Uterus (tissue), 2 donors: ENCODE measurements at regions not wholly inside any gene's neighbourhood (a gene's known extent, or its start where the extent isn't known, plus 50 kb on each side); places are given as distances from the start of the nearest gene placed in this dataset.

Experiments
- POLR2A ChIP-seq, 2 donors: fragments of 450-650 bp; IDR thresholded peaks; one replicate each; pipeline ENCODE4 v1.6.1; 2016; ENCODE audit warnings: antibody characterized with exemption in 2 of 2, mild to moderate bottlenecking in 1 of 2, moderate library complexity in 1 of 2
- TF ChIP-seq, protein P1 (sequence below), 4 experiments: fragments of 200-600 bp in 2 of 4; fragments of 450-650 bp in 2 of 4; sonication (generic) in 2 of 4; IDR thresholded peaks; one replicate each; pipeline ENCODE4 v1.5.1; 2016 to 2019; ENCODE audit warnings: antibody characterized with exemption in 4 of 4, mild to moderate bottlenecking in 2 of 4, moderate library complexity in 1 of 4

- TF ChIP-seq, protein P1, sequence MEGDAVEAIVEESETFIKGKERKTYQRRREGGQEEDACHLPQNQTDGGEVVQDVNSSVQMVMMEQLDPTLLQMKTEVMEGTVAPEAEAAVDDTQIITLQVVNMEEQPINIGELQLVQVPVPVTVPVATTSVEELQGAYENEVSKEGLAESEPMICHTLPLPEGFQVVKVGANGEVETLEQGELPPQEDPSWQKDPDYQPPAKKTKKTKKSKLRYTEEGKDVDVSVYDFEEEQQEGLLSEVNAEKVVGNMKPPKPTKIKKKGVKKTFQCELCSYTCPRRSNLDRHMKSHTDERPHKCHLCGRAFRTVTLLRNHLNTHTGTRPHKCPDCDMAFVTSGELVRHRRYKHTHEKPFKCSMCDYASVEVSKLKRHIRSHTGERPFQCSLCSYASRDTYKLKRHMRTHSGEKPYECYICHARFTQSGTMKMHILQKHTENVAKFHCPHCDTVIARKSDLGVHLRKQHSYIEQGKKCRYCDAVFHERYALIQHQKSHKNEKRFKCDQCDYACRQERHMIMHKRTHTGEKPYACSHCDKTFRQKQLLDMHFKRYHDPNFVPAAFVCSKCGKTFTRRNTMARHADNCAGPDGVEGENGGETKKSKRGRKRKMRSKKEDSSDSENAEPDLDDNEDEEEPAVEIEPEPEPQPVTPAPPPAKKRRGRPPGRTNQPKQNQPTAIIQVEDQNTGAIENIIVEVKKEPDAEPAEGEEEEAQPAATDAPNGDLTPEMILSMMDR (IDR thresholded peaks at IDR 0.05) = no peak
- TF ChIP-seq POLR2A (IDR thresholded peaks at IDR 0.05) = no peak
These were observed 324.9 kb downstream of the SIPA1L2 start for GRCh38 chr1:232305050-232305449.
